Adrenal gland (tissue), 5 donors: ENCODE measurements at regions not wholly inside any gene's neighbourhood (a gene's known extent, or its start where the extent isn't known, plus 50 kb on each side); places are given as distances from the start of the nearest gene placed in this dataset.

ENCODE experiments used
- CTCF ChIP-seq, 6 experiments: fragments of 450-650 bp in 4 of 6; fragments of 200-600 bp in 2 of 6; sonication (generic) in 1 of 6; IDR thresholded peaks; 1 replicate in 5 of 6; 2 replicates in 1 of 6; pipeline versions ENCODE4 v1.5.1 to v1.8.0; 2016 to 2021; ENCODE audit warnings: antibody characterized with exemption in 6 of 6, mild to moderate bottlenecking in 2 of 6, moderate library complexity in 1 of 6
- POLR2A ChIP-seq, 2 donors: fragments of 450-650 bp; IDR thresholded peaks; one replicate each; pipeline ENCODE4 v1.6.1; 2017; ENCODE audit warnings: antibody characterized with exemption in 2 of 2, mild to moderate bottlenecking in 2 of 2, moderate library complexity in 1 of 2
- donor health status: DM: no; HTN: no; CAD: no.

GRCh38 chrX:20753076-20753475 lies 486.4 kb upstream of the RPS6KA3 start:
- TF ChIP-seq CTCF (IDR thresholded peaks at IDR 0.05) (no peak), POLR2A (IDR thresholded peaks at IDR 0.05) (no peak)
